ENCODE measurements at regions not wholly inside any gene's neighbourhood (a gene's known extent, or its start where the extent isn't known, plus 50 kb on each side); places are given as distances from the start of the nearest gene placed in this dataset.
"Not testable (repeated sequence)": the region's sequence is repeated elsewhere in the genome, so short reads cannot be mapped to it uniquely, and the experiment has no call there.

GRCh38 chr20:29296256-29297230, 1960.9 kb upstream of the DEFB115 start:
- no peak for DNase-seq (ENCODE audit: low read depth in 4 of 4, low spot score in 2 of 4)

GRCh38 chr20:29297411-29298270, 1959.8 kb upstream of the DEFB115 start:
- no peak for DNase-seq (ENCODE audit: low read depth in 4 of 4, low spot score in 2 of 4)

GRCh38 chr20:29298271-29298590, 1959.2 kb upstream of the DEFB115 start:
- DNase-seq (ENCODE audit: low read depth in 4 of 4, low spot score in 2 of 4): no peak

- DNase-seq (ENCODE audit: low read depth in 4 of 4, low spot score in 2 of 4): no peak
Measured at GRCh38 chr20:29298759-29299613, 1958.5 kb upstream of the DEFB115 start.

GRCh38 chr20:29299811-29300578, 1957.5 kb upstream of the DEFB115 start:
- DNase-seq (ENCODE audit: low read depth in 4 of 4, low spot score in 2 of 4): no peak

GRCh38 chr20:29300579-29301551, 1956.6 kb upstream of the DEFB115 start:
- DNase-seq (ENCODE audit: low read depth in 4 of 4, low spot score in 2 of 4): no peak

- no peak for DNase-seq (ENCODE audit: low read depth in 4 of 4, low spot score in 2 of 4)
Measured at GRCh38 chr20:29301624-29302259, 1955.7 kb upstream of the DEFB115 start.

- DNase-seq (ENCODE audit: low read depth in 4 of 4, low spot score in 2 of 4): no peak
Measured at GRCh38 chr20:29302979-29303644, 1954.4 kb upstream of the DEFB115 start.

- no peak for DNase-seq (ENCODE audit: low read depth in 4 of 4, low spot score in 2 of 4)
Measured at GRCh38 chr20:29306390-29307072, 1950.9 kb upstream of the DEFB115 start.

- not testable (repeated sequence) for DNase-seq (ENCODE audit: low read depth in 4 of 4, low spot score in 2 of 4)
Measured at GRCh38 chr20:29307484-29307883, 1950.0 kb upstream of the DEFB115 start.

- DNase-seq (ENCODE audit: low read depth in 4 of 4, low spot score in 2 of 4): not testable (repeated sequence)
Measured at GRCh38 chr20:29308956-29309355, 1948.5 kb upstream of the DEFB115 start.

GRCh38 chr20:29309481-29309880, 1948.0 kb upstream of the DEFB115 start:
- DNase-seq (ENCODE audit: low read depth in 4 of 4, low spot score in 2 of 4): not testable (repeated sequence)

- not testable (repeated sequence) for DNase-seq (ENCODE audit: low read depth in 4 of 4, low spot score in 2 of 4)
Measured at GRCh38 chr20:29311046-29311445, 1946.4 kb upstream of the DEFB115 start.

- not testable (repeated sequence) for DNase-seq (ENCODE audit: low read depth in 4 of 4, low spot score in 2 of 4)
Measured at GRCh38 chr20:29312679-29313078, 1944.8 kb upstream of the DEFB115 start.

GRCh38 chr20:29313481-29313880, 1944.0 kb upstream of the DEFB115 start:
- DNase-seq (ENCODE audit: low read depth in 4 of 4, low spot score in 2 of 4): no peak

GRCh38 chr20:29314294-29314693, 1943.2 kb upstream of the DEFB115 start:
- no peak for DNase-seq (ENCODE audit: low read depth in 4 of 4, low spot score in 2 of 4)

GRCh38 chr20:29318871-29319461, 1938.5 kb upstream of the DEFB115 start:
- no peak for DNase-seq (ENCODE audit: low read depth in 4 of 4, low spot score in 2 of 4)
